ENCODE measurements at regions not wholly inside any gene's neighbourhood (a gene's known extent, or its start where the extent isn't known, plus 50 kb on each side); places are given as distances from the start of the nearest gene placed in this dataset.

DNA sequence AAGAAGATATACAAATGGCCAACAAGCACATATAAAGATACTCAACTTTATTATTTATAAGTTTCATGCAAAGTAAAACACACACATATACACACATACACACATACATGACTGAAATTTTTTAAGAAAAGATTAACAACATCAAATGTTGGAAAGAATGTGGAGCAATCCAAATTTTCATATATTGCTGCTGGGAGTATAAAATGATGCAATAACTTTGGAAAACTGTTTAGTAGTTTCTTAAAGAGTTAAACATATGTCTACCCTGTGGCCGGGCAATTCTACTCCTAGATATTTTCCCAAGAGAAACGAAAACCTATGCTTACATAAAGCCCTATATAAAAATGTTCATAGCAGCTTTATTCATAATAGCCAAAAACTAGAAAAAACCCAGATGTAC lies 99.8 kb upstream of the NR4A3 start:
- TF ChIP-seq, protein P1, sequence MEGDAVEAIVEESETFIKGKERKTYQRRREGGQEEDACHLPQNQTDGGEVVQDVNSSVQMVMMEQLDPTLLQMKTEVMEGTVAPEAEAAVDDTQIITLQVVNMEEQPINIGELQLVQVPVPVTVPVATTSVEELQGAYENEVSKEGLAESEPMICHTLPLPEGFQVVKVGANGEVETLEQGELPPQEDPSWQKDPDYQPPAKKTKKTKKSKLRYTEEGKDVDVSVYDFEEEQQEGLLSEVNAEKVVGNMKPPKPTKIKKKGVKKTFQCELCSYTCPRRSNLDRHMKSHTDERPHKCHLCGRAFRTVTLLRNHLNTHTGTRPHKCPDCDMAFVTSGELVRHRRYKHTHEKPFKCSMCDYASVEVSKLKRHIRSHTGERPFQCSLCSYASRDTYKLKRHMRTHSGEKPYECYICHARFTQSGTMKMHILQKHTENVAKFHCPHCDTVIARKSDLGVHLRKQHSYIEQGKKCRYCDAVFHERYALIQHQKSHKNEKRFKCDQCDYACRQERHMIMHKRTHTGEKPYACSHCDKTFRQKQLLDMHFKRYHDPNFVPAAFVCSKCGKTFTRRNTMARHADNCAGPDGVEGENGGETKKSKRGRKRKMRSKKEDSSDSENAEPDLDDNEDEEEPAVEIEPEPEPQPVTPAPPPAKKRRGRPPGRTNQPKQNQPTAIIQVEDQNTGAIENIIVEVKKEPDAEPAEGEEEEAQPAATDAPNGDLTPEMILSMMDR (IDR thresholded peaks at IDR 0.05) = no peak
- no peak for TF ChIP-seq POLR2A (IDR thresholded peaks at IDR 0.05)

All from thyroid gland (tissue), 4 donors.